Fibroblast of skin of right biceps (primary cell): ENCODE measurements at regions not wholly inside any gene's neighbourhood (a gene's known extent, or its start where the extent isn't known, plus 50 kb on each side); places are given as distances from the start of the nearest gene placed in this dataset.

Source experiments
- DNase-seq: peaks from one replicate; pipeline ENCODE4 v3.0.0-alpha.2; 2013

DNA sequence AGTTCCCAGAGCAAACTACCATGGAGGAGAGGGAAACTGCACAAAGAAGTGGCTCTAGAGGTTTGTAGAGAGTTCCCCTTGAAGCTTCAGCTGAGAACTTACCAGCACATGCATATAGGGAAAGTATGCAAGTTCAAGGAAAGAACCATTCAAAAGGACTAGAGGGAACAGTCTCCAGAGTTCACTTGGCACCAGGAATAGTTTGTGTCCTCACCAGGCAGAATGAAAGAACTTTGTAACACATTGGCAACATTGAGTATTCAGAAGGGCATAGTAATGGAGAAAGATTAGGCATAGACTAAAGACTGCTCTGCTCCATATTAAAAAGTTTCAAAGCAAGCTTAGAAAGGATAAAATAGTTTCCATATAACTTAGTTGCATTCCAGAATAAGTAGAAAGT lies 155.4 kb upstream of the TOM1L1 start:
- no peak for DNase-seq

DNA sequence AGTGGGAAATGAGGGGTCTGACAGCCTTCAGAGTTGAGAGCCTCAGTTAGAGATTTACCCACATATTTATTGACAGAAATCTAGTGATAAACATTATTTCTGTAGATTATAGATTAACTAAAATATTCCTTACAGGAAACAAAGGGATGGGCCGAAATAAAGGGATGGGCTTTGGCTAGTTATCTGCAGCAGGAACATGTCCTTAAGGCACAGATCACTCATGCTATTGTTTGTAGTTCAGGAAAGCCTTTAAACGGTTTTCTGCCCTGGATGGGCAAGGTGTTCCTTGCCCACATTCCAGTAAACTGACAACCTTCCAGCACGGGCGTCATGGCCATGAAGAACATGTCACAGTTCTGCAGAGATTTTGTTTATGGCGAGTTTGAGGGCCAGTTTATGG lies 154.8 kb upstream of the TOM1L1 start:
- DNase-seq = no peak

DNA sequence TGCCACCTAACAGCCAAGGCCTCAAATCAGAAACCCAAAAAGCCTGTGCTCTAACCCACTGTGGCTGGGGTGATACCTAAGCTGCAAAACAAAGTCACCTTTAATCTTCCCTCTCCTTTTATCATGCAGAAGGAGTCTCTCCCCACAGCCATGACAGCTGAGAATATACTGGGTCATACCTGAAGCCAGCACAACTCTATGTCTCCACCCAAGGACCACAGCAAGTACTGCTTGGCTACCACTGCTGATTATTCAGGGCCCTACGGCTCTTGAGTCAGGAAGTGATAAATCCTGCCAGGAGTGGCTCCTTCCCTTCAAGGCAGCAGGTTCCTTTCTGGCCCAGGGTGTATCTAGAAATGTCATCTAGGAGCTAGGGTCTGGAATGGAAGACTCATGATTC lies 151.5 kb upstream of the TOM1L1 start:
- no peak for DNase-seq

GRCh38 chr17:54754560-54754959 lies 146.1 kb upstream of the TOM1L1 start:
- no peak for DNase-seq

- DNase-seq = no peak
Observed at GRCh38 chr17:54760836-54761235, 139.8 kb upstream of the TOM1L1 start.

DNA sequence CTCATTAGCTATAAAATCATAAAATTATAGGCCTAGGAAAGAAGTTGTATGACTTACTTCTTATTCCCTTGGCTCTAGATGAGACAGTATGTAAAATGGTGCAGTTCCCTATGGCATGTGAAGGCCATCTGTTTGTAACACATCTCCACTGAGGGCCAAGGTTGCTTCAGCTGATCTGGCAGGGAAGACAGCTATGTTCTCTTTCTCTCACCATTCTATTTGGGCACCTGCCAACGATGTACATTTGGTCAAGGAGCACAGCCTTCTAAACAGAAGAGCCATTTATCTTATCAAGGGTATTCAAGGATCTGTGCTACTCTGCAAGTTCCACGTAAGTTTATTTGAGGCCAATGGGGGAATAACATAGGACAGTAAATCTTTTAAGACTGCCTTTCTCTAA lies 129.8 kb upstream of the TOM1L1 start:
- no peak for DNase-seq

DNA sequence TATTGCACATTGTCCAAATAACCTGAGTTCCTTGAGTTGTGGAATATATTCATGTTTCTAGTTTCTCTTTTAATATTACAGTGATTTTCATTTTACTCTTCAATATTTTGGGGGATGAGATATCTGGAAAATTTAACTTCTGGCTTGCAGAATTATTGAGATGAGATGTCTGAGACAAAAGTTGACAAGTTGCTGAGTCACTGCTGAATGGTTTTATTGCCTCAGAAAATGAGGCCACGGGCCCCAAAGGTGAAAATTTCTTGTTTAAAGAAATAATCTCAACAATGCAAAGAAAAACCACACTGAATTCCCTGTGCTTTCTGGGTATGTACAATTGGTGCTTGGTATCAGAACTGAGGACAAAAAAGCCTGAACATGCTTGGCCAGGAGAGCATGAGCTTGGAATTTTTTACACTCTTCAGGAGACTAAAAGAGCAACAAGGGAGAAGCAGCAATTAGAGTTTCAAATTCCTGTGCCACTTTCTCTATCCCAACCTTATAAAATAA lies 129.2 kb upstream of the TOM1L1 start:
- no peak for DNase-seq

- DNase-seq = no peak
Observed at GRCh38 chr17:54780238-54780637, 120.4 kb upstream of the TOM1L1 start.

DNA sequence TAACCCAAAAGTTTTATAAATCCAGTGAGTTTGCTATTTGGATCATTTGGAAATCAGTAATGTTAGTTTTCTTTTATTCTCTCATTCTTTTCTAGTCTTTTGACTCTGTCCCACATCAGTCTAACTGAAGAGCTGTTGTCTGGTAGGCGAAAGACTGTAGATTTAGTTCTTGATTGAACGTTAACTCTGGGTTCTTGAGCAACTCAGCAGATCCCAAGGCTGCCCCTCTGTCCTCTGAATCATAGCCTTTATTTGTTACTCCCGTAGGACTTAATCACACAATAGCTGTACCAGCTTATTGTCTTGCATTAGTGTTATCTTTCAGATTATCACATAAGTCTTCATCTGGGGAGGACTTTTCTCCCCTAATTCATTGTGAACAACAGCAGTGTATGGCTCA lies 119.3 kb upstream of the TOM1L1 start:
- no peak for DNase-seq

DNA sequence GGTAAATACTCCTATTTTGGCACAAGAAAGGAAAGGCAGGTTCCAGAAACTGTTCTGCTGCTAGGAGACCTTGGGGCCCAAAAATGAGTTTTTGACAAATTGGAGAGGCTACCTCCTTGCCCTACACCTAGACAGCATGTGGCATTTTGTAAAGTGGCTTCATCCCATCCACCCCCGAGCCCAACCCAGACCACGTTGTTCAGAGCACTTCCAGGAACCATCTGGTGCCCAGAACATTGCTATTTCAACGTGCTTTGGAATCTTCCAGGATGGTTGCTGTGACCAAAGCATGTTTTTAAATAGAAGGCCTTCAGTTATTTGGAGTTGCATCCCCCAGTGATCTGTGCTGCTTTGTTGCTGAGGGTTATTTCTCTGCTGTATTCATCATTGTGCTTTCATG lies 116.3 kb upstream of the TOM1L1 start:
- DNase-seq = no peak

DNA sequence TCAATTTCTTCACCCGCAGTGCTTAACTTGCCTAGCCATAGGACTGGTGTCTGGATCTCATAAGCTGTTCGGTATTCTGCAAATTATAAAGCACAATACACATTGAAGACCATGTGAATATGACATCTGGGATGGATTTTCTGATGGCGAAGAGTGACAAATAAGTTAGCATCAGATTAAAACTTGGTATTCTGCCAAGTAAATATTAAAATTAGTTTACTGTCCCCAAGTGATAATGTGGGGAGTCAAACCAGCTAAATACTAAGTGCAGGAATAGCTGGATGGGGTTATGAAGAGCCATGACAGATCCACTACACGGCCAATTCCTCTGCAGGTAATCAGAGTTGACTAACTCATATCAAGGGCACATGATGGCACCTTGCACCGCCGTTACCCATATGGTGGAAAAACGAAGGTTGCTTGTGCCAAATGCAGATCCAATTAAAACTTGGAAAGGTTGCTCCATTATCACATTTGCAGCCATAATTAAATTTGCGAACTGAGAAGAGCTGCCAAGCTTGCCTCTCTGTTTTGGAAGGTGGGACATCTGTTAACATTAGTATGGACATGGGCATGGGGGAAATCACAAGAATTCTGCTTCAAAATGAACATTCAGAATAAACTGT lies 114.9 kb upstream of the TOM1L1 start:
- no peak for DNase-seq

- no peak for DNase-seq
Observed at GRCh38 chr17:54789101-54789880, 111.4 kb upstream of the TOM1L1 start.

DNA sequence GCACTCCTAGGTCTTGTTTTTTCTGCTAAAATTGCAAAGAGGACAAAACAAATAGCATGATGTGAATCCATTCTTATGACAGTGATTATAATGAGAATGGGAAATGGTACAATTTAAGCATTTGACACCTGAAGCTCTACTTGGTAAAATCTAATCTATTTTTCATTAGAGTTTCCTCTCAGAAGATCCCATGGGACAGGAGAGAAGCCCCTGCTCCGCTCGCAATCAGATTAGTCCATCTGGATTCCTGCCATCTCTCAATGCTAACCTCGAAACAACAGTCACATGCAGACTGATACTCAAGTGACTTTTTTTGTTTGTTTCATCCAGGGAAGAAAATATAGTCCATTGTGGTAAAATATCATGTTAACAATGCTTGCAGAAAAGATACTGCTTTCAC lies 107.4 kb upstream of the TOM1L1 start:
- DNase-seq = no peak

DNA sequence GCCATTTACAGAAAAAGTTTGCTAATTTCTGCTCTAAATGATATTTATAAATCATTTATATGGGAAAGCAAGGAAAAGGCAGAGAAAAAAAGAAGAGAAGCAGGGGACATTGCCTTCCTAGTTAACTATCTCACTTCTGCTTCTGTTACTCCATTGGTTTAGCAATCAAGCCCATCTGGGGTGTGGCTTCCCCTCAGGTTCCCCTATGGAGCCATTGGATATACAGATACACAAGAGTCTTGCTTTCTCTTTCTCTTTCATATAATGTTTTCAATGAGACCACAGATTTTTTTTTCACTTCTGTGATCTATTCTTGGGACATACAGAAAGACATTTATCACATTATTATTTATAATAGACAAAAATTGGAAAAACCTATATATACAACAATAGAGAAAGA lies 105.6 kb upstream of the TOM1L1 start:
- no peak for DNase-seq

- DNase-seq = no peak
Observed at GRCh38 chr17:54807331-54807730, 93.3 kb upstream of the TOM1L1 start.

- DNase-seq = no peak
Observed at GRCh38 chr17:54813896-54814295, 86.8 kb upstream of the TOM1L1 start.

- no peak for DNase-seq
Observed at GRCh38 chr17:54814371-54814770, 86.3 kb upstream of the TOM1L1 start.

GRCh38 chr17:54834086-54834485 lies 66.6 kb upstream of the TOM1L1 start:
- DNase-seq = no peak

DNA sequence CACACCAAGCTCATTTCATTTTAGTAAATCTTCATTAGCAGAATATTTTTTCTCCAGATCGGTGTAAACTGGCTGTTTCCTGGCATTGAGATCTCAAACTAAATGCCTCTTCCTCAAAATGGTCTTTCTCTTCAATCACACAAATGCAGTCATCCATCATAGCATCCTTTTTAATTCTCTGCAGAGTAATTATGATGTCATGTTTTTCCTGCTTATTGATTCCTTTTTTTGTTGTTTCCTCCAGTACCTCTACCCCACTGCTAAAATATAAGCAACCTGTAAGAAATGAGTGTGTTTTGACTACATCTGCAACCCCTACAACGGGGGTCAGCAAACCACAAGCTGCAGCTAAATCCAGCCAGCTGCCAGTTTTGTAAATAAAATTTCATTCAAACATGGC lies 65.6 kb upstream of the TOM1L1 start:
- DNase-seq = no peak

DNA sequence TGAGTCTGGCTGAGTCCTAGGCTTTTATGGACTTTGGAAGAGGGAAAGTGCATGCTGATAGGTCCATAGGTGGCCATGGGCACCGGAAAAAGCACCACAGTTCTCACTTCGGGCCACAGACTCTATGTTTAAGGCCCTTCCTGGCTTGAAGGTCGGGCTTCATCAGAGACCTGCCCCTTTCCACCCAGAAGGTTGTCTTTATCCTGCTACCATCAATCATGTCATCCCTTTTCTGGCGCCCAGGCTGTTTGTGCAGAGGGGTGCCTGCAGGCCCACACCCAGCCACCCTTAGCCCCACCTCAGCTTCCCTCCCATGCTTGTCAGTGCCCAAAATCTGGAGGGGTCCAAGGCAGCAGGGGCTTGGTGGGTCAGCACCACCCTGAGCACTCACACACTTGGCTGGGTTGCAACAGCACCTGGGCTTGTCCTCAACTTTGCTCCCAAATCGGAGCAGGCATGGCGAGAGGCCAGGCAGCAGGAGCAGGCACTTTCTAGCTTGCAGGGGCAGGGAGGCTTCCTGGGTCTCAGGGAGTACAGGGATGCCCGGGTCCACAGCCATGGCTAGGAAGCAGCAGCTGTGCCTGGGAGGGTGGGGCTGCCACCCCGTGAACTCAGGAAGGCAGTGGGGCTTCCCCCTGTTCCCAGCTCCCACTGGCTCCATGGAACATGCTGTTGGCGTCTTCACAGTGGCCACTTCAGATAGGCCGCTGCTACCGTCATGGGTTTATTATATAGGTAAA lies 63.8 kb upstream of the TOM1L1 start:
- DNase-seq = no peak

GRCh38 chr17:54838651-54839421 lies 61.8 kb upstream of the TOM1L1 start:
- no peak for DNase-seq

DNA sequence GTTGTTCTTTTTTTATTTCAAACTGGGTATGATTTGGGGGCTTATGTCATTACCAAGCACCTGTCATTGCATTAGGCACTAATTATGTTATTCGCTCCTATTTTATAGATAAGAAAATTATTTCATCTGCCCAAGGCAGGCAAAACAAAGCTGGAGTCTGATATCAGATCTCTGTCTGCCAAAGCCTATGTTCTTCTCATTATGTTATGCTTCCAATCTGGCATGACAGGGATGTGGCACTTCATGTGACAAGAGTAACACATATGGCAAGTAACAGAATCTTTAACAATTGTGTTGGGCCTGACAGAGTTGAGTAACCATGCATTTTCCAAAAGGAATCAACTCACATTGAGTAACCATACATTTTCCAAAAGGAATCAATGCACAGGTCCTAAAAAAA lies 61.2 kb upstream of the TOM1L1 start:
- no peak for DNase-seq
